SK-N-SH (cell line): ENCODE measurements at regions not wholly inside any gene's neighbourhood (a gene's known extent, or its start where the extent isn't known, plus 50 kb on each side); places are given as distances from the start of the nearest gene placed in this dataset.

Experiments
- CTCF ChIP-seq: fragments of 200-600 bp; sonication (generic); IDR thresholded peaks from 2 replicates; pipeline ENCODE4 v1.6.1; 2017; ENCODE audit warnings: antibody characterized with exemption, mild to moderate bottlenecking, moderate library complexity
- EP300 ChIP-seq, 2 experiments: IDR thresholded peaks; 2 replicates each; pipeline versions ENCODE4 v1.4.0 to v1.6.1; 2012; ENCODE audit warnings: borderline replicate concordance in 1 of 2, low read depth in 1 of 2, low read length in 1 of 2
- RAD21 ChIP-seq: IDR thresholded peaks from 2 replicates; pipeline ENCODE4 v1.6.1; 2012; ENCODE audit warnings: mild to moderate bottlenecking, low read length
- TF ChIP-seq, protein P1 (sequence below): IDR thresholded peaks from 2 replicates; pipeline ENCODE4 v1.6.1; 2012; ENCODE audit warnings: mild to moderate bottlenecking, low read depth, low read length, moderate library complexity
- TF ChIP-seq, protein P2 (sequence below): fragments of 150-350 bp; IDR thresholded peaks from 2 replicates; pipeline ENCODE4 v1.6.1; 2017; ENCODE audit warnings: antibody characterized with exemption, low read length, low read depth, borderline replicate concordance

- TF ChIP-seq, protein P1, sequence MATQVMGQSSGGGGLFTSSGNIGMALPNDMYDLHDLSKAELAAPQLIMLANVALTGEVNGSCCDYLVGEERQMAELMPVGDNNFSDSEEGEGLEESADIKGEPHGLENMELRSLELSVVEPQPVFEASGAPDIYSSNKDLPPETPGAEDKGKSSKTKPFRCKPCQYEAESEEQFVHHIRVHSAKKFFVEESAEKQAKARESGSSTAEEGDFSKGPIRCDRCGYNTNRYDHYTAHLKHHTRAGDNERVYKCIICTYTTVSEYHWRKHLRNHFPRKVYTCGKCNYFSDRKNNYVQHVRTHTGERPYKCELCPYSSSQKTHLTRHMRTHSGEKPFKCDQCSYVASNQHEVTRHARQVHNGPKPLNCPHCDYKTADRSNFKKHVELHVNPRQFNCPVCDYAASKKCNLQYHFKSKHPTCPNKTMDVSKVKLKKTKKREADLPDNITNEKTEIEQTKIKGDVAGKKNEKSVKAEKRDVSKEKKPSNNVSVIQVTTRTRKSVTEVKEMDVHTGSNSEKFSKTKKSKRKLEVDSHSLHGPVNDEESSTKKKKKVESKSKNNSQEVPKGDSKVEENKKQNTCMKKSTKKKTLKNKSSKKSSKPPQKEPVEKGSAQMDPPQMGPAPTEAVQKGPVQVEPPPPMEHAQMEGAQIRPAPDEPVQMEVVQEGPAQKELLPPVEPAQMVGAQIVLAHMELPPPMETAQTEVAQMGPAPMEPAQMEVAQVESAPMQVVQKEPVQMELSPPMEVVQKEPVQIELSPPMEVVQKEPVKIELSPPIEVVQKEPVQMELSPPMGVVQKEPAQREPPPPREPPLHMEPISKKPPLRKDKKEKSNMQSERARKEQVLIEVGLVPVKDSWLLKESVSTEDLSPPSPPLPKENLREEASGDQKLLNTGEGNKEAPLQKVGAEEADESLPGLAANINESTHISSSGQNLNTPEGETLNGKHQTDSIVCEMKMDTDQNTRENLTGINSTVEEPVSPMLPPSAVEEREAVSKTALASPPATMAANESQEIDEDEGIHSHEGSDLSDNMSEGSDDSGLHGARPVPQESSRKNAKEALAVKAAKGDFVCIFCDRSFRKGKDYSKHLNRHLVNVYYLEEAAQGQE = no peak
- TF ChIP-seq CTCF (no peak), EP300 (IDR thresholded peaks at IDR 0.05; ENCODE audit: borderline replicate concordance in 1 of 2, low read depth in 1 of 2, low read length in 1 of 2) (no peak), RAD21 (no peak)
- TF ChIP-seq, protein P2, sequence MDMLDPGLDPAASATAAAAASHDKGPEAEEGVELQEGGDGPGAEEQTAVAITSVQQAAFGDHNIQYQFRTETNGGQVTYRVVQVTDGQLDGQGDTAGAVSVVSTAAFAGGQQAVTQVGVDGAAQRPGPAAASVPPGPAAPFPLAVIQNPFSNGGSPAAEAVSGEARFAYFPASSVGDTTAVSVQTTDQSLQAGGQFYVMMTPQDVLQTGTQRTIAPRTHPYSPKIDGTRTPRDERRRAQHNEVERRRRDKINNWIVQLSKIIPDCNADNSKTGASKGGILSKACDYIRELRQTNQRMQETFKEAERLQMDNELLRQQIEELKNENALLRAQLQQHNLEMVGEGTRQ = no peak
Observed at GRCh38 chr4:10316851-10317250, 140.4 kb downstream of the ZNF518B start.
